ENCODE measurements at regions not wholly inside any gene's neighbourhood (a gene's known extent, or its start where the extent isn't known, plus 50 kb on each side); places are given as distances from the start of the nearest gene placed in this dataset.

DNA sequence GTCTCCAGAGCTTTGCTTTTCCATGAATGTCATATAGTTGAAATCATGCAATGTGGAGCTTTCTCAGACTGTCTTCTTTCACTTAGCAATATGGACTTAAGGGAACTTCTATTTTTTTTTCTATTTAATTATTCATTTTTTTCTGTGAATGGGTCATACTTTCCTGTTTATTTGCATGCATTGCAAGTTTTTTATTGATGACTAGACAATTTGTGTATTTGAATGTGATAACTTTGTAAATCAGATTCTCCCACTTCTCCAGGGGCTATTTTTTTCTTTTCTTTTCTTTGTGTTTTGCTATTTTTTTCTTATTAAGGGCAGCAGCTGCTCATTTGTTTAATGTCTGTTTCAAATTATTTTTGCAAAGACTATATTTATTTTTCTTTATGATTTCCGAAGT lies 1019.8 kb upstream of the ATXN7L3B start:
- TF ChIP-seq FOXA2 (IDR thresholded peaks at IDR 0.05), result no peak
- no peak for TF ChIP-seq RXRA (IDR thresholded peaks at IDR 0.05)
- TF ChIP-seq, protein P1, sequence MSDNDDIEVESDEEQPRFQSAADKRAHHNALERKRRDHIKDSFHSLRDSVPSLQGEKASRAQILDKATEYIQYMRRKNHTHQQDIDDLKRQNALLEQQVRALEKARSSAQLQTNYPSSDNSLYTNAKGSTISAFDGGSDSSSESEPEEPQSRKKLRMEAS (IDR thresholded peaks at IDR 0.05), result no peak
- TF ChIP-seq JUND (IDR thresholded peaks at IDR 0.05), result no peak
- H3K27me3 ChIP-seq (ENCODE audit: control insufficient read depth in 4 of 4, insufficient read depth in 4 of 4, low read length in 3 of 4), result no peaks in the 10 kb centered on the region
- no peaks in the 10 kb centered on the region for H3K36me3 ChIP-seq (ENCODE audit: control insufficient read depth in 4 of 4, insufficient read depth in 3 of 4, low read depth in 1 of 4, low read length in 3 of 4)
- no peak for DNase-seq (ENCODE audit: low spot score)
- no peak overlapping the region for H3K9ac ChIP-seq (ENCODE audit: low read depth in 1 of 2, low read length in 2 of 2)
- WGBS, result 0% methylated on average over 1 of the region's 1 CpG
- no peak overlapping the region for H3K27ac ChIP-seq (ENCODE audit: low read depth in 1 of 2, low read length in 2 of 2)
- peaks cover 0 to 3% (median 2%) of the 10 kb centered on the region in 4 donors for H3K9me3 ChIP-seq (ENCODE audit: control insufficient read depth in 4 of 4, low read length in 3 of 4)
- H3K4me1 ChIP-seq (ENCODE audit: control insufficient read depth in 4 of 4, insufficient read depth in 4 of 4, low read length in 3 of 4), result no peaks in the 10 kb centered on the region
- H3K4me3 ChIP-seq (ENCODE audit: low read depth in 1 of 3, low read length in 3 of 3), result no peak overlapping the region

DNA sequence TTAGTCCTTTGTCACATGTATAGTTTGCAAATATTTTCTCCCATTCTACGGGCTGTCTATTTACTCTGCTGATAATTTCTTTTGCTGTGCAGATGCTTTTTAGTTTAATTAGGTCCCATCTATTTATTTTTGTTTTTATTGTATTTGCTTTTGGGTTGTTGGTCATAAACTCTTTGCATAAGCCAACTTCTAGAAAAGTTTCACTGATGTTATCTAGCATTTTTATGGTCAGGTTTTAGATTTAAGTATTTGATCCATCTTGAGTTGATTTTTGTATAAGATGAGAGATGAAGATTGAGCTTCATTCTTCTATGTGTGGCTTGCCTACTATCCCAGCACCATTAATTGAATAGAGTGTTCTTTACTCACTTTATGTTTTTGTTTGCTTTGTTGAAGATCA lies 1008.4 kb upstream of the ATXN7L3B start:
- H3K4me3 ChIP-seq (ENCODE audit: low read depth in 1 of 3, low read length in 3 of 3), result no peak overlapping the region
- WGBS, result 25% methylated on average over 1 of the region's 1 CpG
- H3K27ac ChIP-seq (ENCODE audit: low read depth in 1 of 2, low read length in 2 of 2), result no peak overlapping the region
- H3K9ac ChIP-seq (ENCODE audit: low read depth in 1 of 2, low read length in 2 of 2), result no peak overlapping the region
- no peaks in the 10 kb centered on the region for H3K36me3 ChIP-seq (ENCODE audit: control insufficient read depth in 4 of 4, insufficient read depth in 3 of 4, low read depth in 1 of 4, low read length in 3 of 4)
- no peak for DNase-seq (ENCODE audit: low spot score)
- H3K4me1 ChIP-seq (ENCODE audit: control insufficient read depth in 4 of 4, insufficient read depth in 4 of 4, low read length in 3 of 4), result peaks cover 0 to 13% (median 2%) of the 10 kb centered on the region in 4 donors
- no peaks in the 10 kb centered on the region for H3K27me3 ChIP-seq (ENCODE audit: control insufficient read depth in 4 of 4, insufficient read depth in 4 of 4, low read length in 3 of 4)
- TF ChIP-seq EGR1 (IDR thresholded peaks at IDR 0.05; ENCODE audit: low read depth in 2 of 2) (no peak), NR2F2 (IDR thresholded peaks at IDR 0.05) (no peak), YY1 (IDR thresholded peaks at IDR 0.05) (no peak), HNF4G (IDR thresholded peaks at IDR 0.05) (no peak), TAF1 (conservative IDR thresholded peaks at IDR 0.05) (no peak), FOXA2 (IDR thresholded peaks at IDR 0.05) (no peak), RXRA (IDR thresholded peaks at IDR 0.05) (no peak), FOXA1 (IDR thresholded peaks at IDR 0.05) (no peak), JUND (IDR thresholded peaks at IDR 0.05) (no peak)
- TF ChIP-seq, protein P2, sequence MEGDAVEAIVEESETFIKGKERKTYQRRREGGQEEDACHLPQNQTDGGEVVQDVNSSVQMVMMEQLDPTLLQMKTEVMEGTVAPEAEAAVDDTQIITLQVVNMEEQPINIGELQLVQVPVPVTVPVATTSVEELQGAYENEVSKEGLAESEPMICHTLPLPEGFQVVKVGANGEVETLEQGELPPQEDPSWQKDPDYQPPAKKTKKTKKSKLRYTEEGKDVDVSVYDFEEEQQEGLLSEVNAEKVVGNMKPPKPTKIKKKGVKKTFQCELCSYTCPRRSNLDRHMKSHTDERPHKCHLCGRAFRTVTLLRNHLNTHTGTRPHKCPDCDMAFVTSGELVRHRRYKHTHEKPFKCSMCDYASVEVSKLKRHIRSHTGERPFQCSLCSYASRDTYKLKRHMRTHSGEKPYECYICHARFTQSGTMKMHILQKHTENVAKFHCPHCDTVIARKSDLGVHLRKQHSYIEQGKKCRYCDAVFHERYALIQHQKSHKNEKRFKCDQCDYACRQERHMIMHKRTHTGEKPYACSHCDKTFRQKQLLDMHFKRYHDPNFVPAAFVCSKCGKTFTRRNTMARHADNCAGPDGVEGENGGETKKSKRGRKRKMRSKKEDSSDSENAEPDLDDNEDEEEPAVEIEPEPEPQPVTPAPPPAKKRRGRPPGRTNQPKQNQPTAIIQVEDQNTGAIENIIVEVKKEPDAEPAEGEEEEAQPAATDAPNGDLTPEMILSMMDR (IDR thresholded peaks at IDR 0.05; ENCODE audit: low read depth, low read length, missing input control), result no peak
- TF ChIP-seq, protein P3, sequence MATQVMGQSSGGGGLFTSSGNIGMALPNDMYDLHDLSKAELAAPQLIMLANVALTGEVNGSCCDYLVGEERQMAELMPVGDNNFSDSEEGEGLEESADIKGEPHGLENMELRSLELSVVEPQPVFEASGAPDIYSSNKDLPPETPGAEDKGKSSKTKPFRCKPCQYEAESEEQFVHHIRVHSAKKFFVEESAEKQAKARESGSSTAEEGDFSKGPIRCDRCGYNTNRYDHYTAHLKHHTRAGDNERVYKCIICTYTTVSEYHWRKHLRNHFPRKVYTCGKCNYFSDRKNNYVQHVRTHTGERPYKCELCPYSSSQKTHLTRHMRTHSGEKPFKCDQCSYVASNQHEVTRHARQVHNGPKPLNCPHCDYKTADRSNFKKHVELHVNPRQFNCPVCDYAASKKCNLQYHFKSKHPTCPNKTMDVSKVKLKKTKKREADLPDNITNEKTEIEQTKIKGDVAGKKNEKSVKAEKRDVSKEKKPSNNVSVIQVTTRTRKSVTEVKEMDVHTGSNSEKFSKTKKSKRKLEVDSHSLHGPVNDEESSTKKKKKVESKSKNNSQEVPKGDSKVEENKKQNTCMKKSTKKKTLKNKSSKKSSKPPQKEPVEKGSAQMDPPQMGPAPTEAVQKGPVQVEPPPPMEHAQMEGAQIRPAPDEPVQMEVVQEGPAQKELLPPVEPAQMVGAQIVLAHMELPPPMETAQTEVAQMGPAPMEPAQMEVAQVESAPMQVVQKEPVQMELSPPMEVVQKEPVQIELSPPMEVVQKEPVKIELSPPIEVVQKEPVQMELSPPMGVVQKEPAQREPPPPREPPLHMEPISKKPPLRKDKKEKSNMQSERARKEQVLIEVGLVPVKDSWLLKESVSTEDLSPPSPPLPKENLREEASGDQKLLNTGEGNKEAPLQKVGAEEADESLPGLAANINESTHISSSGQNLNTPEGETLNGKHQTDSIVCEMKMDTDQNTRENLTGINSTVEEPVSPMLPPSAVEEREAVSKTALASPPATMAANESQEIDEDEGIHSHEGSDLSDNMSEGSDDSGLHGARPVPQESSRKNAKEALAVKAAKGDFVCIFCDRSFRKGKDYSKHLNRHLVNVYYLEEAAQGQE (IDR thresholded peaks at IDR 0.05), result no peak
- TF ChIP-seq, protein P1 (IDR thresholded peaks at IDR 0.05), result no peak
- TF ChIP-seq, protein P4, sequence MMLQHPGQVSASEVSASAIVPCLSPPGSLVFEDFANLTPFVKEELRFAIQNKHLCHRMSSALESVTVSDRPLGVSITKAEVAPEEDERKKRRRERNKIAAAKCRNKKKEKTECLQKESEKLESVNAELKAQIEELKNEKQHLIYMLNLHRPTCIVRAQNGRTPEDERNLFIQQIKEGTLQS (IDR thresholded peaks at IDR 0.05), result no peak
- H3K9me3 ChIP-seq (ENCODE audit: control insufficient read depth in 4 of 4, low read length in 3 of 4), result peaks cover 0 to 1% (median 0%) of the 10 kb centered on the region in 4 donors
